Activated CD8-positive, alpha-beta memory T cell treated with anti-CD3 and anti-CD28 coated beads, Interleukin-2, amount 50 U/mL, for 4 hours (primary cell): ENCODE measurements at regions not wholly inside any gene's neighbourhood (a gene's known extent, or its start where the extent isn't known, plus 50 kb on each side); places are given as distances from the start of the nearest gene placed in this dataset.
"Not testable (repeated sequence)": the region's sequence is repeated elsewhere in the genome, so short reads cannot be mapped to it uniquely, and the experiment has no call there.

Experiments
- DNase-seq: peaks from one replicate; pipeline ENCODE4 v3.0.0-alpha.2; 2020

DNA sequence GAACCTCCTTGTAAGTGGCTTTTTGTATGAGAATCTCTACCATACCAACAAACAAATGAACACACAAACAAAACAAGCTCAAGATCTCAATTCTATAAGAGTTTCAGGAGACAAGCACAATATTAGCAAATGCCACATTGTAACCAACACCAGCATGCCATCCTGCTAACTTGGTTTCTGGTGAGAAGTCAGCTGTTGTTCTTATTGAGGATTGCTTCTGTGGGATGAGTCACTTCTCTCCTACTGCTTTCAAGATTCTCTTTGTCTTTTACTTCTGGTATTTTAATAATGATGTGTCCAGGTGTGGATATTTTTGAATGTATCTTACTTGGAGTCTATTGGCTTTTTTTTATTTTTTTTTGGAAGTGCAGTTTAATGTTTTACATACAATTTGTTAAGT is 131.7 kb downstream of the BCL2L11 start:
- DNase-seq: no peak

DNA sequence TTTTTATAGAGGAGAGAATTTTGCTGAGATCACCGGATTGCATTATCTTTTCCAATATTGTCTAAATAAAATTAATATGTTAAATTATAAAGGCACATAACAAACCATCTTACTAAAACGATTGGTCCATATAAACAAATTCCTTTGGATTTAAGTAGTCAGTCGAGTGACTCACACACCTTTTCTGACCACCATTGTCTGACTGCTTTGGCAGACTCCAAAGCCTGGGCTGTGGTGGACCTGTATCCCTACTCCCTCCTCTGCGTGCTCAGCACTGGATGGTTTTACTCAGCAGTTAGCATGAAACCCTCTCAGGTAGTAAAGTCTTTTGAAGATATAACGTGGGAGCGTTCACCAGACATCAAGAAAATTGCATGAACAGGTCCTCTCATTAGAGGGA is 134.2 kb downstream of the BCL2L11 start:
- not testable (repeated sequence) for DNase-seq

DNA sequence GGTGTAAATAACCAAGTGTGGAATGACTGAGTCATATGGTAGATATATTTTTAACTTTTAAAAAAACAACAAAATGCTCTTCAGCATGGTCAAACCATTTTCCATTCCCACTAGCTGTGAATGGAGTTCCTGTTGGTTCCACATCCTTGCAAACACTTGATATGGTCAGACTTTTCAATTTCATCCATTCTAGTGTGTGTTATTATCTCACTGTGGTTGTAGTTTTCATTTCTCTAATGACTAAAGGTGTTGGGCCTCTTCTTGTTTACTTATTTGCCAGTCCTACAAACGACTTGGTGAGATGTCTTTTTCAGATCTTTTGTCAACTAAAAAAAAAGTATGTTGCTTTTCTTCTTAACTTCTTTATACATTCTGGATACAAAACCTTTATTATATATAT is 135.9 kb downstream of the BCL2L11 start:
- not testable (repeated sequence) for DNase-seq

DNA sequence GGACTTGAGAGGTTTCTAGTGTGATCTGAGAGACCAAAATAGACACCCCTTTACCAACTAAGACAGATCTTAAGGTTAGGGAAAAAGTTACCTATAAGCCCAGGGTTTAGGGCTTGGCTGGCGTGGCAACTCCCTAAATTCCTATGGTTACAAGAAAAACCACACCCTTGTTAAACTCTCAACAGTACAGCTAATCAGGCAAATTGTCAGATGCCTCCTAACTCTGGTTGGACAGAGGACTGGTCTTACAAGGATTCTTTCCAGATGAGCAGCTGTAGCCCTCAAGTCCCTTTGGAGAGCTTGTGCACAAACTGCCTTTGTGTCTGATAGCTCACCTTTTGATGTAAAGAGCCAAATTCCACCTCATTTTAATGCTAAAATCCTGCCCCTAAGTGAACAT is 136.9 kb downstream of the BCL2L11 start:
- not testable (repeated sequence) for DNase-seq

DNA sequence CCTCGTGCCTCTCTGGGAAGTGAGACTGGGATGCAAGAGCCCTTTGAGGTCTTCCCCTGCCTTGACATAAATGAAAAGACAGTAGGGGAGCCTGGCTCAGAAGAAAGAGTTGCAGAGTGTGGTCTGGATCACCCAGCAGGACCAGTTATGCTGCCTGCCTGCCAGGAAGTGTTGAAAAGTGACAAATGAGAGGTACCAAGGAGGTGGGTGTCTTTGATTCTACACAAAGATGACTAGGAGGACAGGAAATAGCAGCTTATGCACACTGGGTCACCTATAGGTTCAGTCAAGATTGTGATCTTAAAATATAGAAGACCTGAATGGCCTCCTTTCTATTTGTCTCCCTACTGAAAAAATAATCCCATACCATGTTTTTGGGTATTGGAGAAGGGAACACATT is 137.6 kb downstream of the BCL2L11 start:
- not testable (repeated sequence) for DNase-seq

DNA sequence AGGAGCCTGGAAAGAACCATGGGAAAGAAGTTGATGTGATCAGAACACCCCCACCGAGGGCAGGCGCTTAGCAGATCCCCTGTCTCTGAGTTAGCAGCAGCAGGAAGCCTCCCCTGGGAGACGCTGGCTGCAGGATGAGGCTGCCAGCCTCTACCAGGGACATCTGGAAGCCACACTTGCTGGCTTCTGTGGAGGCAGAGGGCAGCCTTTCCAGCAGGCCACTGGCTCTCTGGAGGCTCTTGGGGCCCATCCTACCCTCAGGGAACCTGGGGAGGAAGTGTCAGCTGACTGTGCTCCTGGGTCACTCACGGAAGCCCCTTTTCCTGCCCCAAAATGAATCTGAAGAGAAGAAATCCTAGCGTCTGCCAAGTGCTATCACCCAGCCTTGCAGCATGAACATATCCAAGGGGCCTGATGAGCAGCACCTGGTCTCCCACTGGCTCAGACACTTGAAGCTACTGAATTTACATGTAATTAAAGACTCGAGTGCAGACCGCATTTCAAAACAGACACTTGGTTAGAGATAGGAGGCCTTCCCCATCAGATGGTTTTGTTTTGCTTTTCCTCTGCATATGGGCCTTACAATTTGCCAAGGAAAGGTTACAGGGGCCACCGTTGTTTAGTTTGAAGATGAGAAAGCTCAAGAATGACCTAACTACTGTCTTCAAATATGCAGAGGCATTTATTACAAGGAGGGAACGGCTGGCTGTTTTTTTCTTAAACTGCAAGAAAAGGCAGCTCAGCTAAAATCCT is 142.1 kb downstream of the BCL2L11 start:
- DNase-seq: not testable (repeated sequence)

DNA sequence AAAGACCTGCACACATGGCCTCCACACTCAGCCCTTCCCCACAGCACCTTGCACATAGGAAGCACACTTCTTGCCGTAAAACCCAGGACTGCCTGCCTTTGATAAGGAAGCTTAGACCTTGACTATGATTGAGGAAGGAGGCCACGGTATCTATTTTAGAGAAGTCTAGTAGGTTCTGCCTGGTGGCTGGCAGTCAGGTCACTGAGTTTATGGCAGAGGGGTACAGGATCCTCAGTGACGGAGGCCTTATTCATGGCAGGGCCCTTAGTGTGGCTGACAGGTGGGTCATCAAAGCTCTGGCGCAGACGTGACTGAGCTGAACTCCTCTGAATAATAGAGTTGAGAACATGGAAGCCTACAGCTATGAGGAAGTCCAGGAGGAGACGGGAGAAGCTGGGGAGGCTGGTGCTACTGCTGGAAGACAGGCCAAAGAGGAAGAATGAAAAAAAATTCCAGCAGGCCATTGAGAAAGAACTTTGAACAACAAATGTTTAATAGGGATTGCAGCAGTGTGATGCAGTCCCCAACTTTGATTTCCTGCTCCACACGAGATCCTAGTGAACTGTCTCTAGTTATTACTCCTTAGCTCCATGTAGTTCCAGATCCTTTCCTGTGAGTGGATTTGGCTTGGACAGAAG is 142.8 kb downstream of the BCL2L11 start:
- DNase-seq: not testable (repeated sequence)

DNA sequence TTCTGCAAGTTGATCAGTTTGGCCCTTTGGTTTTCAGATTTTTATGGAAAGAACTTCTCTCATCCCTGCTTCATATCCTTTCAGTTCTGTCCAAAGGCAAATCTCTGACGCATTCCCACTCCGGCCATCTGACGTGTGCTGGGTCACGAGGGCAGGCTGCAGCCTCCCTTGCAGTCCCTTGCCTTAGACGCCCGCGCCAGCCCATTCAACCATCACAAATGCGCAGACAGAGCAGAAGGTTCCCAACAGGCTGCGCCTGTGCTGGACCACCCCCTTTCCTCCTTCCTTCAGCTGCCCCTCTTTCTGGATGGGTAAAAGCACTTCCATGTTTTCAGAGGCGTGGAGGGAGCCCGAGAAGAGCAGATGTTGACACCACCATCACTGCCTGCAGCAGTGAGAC is 144.2 kb downstream of the BCL2L11 start:
- DNase-seq: not testable (repeated sequence)

DNA sequence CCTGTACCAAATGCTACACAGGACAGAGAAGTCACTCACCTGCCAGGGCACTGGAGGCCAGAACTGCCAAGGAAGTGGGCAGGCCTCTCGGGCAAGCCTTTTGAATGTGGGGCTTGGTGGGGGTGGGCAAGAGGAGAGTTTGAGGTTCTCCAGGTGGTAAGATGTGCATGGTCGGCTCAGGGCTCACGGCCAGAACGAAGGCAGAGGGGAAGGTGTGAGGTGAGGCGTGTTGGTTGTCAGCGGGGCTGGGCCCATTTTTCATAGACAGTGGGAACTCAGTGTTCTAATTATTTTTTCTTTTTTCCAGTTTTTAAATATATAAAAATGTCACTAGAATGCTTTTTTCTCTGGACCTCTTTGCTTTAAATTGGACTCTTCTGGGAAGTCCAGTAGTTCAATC is 145.8 kb downstream of the BCL2L11 start:
- DNase-seq: not testable (repeated sequence)

DNA sequence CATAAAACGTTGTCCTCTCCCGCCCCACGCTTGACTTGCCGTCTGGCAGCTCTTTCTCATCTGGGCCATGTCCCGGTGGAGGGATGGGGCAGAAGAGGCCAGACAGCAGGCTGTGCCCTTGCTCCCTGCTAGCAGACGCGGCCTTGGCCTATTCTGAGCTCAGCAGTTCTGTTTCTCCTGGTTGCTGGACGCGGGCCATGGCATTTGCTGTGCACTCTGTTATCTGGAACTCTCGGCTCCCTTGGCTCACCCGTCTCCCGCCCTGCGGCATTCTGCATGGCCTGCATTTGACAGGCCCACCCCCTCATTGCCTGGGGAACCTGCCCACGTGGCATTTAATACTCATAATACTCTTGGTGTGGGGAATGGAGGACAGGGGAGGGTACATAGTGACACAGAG is 146.3 kb downstream of the BCL2L11 start:
- DNase-seq: not testable (repeated sequence)

DNA sequence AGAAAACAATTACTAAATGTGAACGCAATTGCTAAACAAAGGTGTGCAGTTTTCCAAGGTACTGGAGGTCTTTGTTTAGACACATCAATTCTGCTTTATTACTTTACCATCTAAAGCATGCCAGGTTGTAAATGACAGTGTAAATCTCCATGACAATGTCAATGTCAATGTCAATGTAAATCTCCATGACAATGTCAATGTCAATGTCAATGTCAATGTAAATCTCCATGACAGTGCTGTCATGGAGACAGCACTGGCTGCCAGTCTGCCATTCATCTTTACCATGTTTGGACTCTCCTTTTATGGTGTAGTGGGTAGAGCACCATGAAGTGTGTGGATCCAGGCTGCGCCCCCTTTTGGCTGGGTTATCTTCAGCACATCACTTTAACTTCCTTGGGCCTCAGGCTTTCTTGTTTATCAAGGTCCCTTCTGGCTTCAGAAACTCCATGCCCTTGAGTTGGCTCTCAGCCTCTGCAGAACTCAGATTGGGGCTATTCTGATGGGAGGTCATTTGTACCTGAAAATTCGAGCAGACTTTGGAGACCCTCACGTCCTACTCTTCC is 149.1 kb downstream of the BCL2L11 start:
- not testable (repeated sequence) for DNase-seq

DNA sequence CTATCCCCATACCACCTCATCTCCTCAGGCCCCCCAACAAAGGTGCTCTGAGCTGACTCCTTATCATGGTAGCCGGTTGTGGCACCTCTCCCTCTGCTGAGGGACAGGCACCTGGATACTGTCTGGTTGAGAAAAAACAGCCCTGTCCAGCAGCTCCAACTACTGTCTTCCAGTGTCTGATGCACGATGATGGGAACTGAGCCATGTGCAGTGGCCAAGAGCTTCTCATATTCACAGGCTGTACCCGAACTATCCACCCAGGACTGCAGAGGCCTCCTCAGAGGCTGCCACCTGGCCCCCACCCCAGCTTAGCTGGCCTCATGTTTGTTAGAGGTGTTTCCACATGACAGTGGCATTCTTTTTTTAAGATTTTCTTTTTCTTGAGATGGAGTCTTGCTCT is 149.9 kb downstream of the BCL2L11 start:
- DNase-seq: not testable (repeated sequence)

DNA sequence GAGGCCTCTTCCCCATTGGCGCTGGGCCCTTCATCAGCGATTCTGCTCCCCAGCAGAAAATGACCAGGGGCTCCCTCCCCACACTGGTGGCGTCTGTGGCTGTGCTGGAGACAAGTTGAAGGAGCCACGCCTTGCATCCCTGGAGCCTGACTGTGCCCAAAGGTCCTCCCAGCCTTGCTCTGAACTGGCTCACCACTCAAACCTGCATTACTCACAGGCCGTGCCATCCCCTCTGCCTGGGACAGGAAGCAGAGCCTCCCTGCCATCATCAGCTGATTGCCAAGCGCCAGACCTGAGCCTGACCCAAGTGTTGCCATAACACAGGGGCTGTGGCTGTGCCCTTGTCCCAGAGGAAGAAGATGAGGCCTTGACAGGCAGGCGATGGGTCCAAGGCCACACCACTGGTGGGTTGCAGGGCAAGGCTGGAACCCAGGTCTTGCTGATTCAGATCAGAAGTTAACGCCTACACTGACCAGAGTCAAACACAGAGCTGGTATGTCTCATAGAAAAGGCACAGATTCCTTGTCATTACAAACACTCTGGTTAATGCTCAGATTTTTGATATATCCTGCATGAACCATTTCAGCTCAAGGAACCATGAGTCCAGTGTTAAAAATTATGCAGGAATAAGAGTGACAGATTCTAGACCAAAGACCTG is 151.1 kb downstream of the BCL2L11 start:
- DNase-seq: not testable (repeated sequence)

DNA sequence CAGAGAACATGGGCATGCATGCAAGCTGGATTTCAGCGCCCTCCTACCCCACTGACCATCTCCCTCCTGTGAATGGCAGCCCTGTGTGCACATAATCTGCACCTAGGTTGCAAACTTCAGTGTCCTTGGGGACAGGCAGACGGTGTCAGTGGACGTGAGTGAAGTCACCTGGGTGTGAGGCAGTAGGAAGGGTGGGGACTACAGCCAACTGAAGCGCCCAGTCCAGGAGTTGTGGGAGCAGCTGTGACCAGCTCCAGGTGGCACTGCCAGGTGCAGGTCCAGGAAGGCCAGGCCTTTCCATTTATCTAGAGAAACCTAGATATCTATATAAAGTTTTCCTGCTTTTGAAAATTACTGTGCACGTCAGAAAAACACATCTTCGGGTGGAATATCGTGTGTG is 152.3 kb downstream of the BCL2L11 start:
- not testable (repeated sequence) for DNase-seq

DNA sequence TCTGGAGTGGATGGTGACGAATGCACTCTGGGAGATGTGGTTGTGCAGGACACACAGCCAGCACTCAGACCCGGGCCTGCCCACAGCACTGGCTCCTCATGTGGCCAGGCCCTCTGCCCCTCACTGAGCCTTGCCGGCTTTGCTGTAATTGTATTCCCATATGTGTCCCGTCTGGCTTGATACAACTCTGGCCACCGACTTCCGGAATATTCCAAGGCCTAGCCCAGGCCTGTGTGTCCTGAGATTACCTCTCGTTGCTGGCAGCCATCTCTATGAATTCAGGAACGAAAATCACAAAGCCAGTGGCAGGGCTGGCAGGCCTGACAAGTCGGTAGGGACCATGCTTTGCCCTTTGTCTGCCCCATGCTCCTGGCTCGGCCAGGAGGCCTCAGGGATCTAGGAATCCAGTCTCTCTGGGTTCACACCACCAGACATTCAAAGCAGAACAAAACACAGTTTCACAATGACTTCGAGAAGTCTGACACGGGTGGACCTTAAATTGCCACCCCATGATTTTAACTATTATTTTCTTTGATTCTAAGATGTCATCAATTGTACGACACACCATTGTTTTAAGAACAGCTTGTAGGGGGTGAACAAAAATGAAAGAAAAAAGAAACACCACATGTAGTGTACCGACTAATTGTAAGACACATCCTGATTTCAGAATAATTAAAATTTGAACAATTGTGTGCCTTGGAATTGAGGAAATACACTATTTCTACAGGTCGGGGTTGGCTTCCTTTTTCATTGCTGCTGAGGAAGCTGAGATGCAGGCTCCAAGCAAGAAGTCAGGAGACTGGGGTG is 154.5 kb downstream of the BCL2L11 start:
- not testable (repeated sequence) for DNase-seq

DNA sequence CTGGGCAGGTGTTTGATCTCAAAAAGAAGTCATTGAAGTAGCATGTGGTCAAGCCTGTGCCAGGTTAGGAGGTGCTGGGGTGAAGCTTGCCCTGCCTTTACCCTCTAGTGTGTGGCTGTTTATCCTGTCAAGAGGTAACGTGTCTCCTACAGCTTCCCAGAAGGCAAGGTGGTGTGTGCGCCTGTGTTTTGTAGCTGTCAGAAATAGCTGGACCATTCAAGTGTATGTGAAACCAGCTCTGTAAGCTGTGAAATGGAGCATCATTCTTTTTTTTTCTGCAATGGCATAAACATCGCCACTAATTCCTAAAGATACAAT is 155.1 kb downstream of the BCL2L11 start:
- DNase-seq: not testable (repeated sequence)

DNA sequence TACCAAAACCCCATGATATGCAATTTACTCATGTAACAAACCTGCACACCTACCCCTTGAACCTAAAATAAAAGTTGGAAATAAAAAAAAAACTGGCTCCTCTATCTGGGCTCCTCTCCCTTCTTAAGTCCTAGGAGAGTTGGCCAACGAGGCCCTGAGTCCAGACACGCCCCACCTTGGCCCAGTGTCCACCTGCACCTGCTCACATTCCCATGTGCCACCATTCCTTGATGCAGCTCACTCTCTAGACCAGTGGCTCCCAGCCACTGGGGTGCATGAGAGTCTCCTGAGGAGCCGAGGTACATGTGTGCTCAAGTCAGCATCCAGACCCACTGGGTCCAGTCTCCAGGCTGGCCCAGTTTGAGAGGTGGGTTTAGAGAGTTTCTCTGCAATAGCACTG is 157.4 kb downstream of the BCL2L11 start:
- DNase-seq: not testable (repeated sequence)

DNA sequence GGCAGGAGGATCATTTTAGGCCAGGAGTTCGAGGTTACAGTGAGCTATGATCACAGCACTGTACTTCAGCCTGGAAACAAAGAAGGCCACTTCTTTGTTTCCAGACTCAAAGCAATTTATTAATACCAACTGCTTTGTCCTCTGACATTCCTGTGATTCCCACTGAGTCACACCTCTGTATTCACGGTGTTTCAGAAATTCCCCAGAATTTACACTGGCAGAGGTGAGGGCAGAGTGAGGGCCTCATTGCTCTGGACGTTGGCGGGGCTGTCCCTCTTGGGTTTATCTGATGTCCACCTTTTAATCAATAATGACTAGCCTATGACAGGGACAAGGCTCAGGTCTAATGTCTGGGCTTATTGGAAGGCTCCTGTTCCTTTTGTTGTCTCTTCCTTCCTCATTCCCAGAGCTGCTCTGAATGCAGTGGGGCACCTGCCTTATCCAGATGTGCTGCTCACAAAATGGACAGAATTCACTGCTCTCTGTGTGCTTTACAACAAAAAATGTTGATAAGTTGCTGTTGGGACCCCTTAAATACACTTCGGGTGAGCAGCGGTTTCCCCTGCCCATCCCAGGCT is 160.1 kb downstream of the BCL2L11 start:
- DNase-seq: not testable (repeated sequence)

DNA sequence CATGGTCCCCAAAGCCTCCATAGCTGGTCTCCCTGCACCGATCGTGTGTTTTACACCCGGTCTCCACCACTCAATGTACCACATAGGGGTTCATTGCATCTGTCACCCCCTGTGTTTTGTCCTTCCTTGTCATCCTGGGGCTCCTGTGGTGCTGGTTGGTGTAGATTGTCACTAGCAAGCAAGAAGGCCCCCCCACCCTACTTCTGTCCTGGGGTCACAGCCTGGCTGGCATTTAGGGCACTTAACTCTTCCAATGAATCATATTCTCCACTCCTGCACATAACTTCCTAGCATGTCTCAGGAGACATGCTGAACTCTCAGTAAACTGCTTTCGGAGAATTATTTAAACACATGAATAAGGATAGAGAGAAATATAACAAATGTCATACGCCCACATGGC is 161.4 kb downstream of the BCL2L11 start:
- DNase-seq: not testable (repeated sequence)

DNA sequence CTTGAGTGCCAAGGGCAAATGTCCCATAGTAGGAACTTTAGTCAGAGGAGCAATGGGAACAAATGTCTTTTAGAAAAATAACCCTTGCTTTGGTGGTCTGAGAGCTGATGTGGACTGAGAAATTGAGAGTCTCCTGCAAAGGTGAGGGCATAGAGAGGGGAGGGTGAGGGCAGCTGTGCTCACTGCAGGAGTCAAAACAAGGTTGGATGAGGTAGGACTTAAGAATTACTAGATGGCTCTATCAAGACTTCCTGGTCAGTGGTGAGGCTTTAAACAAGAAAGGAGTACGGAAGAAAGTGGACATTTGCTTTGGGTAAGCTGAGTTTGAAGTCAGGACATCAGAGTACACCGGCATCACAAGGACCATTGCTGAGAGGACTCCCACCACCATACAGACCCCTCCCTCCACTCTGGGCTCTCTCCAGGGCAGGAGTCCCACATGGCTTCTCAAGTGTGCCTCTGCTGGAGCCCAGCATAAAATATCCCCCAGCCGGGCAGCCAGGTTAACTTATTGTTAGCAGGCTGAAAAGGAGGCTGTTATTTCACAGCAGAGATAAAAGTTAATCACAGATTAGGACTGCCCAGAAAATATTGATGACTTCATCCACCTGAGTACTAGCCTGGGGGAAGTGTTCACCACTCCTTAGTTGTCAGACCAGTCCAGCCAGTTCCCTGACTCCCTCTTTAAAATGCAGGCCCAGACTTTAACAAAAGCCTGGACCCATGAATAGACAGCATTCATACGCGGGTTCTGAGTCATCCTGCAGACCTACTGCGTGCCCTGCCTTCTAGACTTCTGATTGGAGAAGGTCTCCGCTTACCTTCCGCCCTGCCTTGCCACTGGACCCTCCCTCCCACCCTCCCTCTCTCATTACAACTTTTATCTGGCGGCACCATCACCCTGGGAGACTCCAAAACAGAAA is 167.2 kb downstream of the BCL2L11 start:
- not testable (repeated sequence) for DNase-seq

DNA sequence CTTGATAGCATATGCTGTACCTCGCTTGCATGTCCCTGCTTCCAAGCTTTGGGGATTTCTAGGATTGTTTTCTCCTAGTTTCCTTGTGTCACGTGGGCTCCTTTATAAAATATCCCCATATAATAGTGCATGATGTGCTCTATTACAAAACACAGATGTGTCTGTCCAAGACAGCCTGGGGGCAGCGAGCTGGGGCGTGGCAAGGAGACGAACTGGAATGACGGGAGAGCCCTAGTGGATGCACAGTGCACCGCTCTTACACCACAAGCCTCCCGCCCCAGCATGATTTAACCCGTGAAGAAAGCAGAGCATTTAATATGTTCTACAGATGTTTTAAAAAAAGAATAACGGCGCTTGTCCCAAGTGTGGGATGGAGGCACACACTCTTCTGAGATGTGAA is 169.7 kb downstream of the BCL2L11 start:
- DNase-seq: not testable (repeated sequence)
